ENCODE measurements at regions not wholly inside any gene's neighbourhood (a gene's known extent, or its start where the extent isn't known, plus 50 kb on each side); places are given as distances from the start of the nearest gene placed in this dataset.
A peak's percentile ranks its signal among the peaks of the same experiment; 100 is the strongest.

- Mint-ChIP-seq H3K4me1 (ENCODE audit: low read depth, unreplicated experiment) (peaks cover 39% of the 10 kb centered on the region), H3K9me3 (ENCODE audit: unreplicated experiment) (peaks cover 8% of the 10 kb centered on the region), H3K27ac (ENCODE audit: unreplicated experiment) (peak overlapping the region; percentile 73), H3K36me3 (ENCODE audit: unreplicated experiment) (no peaks in the 10 kb centered on the region), H3K4me3 (ENCODE audit: unreplicated experiment) (peak overlapping the region; percentile 4), H3K27me3 (ENCODE audit: unreplicated experiment) (peaks cover 5% of the 10 kb centered on the region)
- DNase-seq = no peak
- TF ChIP-seq CTCF (IDR thresholded peaks at IDR 0.05; ENCODE audit: partially characterized antibody, unreplicated experiment) = no peak
Observed at GRCh38 chr7:25854059-25854458, 297.9 kb upstream of the NFE2L3 start.

- peak; percentile 72 for DNase-seq
- Mint-ChIP-seq H3K4me3 (ENCODE audit: unreplicated experiment) (no peak overlapping the region), H3K4me1 (ENCODE audit: low read depth, unreplicated experiment) (peaks cover 39% of the 10 kb centered on the region), H3K36me3 (ENCODE audit: unreplicated experiment) (no peaks in the 10 kb centered on the region), H3K27me3 (ENCODE audit: unreplicated experiment) (peaks cover 6% of the 10 kb centered on the region), H3K9me3 (ENCODE audit: unreplicated experiment) (peaks cover 9% of the 10 kb centered on the region), H3K27ac (ENCODE audit: unreplicated experiment) (peak overlapping the region; percentile 93)
- peak; percentile 82 for TF ChIP-seq CTCF (IDR thresholded peaks at IDR 0.05; ENCODE audit: partially characterized antibody, unreplicated experiment)
Observed at GRCh38 chr7:25854608-25855497, 297.1 kb upstream of the NFE2L3 start.

GRCh38 chr7:25855854-25856782, 295.9 kb upstream of the NFE2L3 start:
- H3K27me3 Mint-ChIP-seq (ENCODE audit: unreplicated experiment) = peaks cover 6% of the 10 kb centered on the region
- TF ChIP-seq CTCF (IDR thresholded peaks at IDR 0.05; ENCODE audit: partially characterized antibody, unreplicated experiment) = no peak
- no peak for DNase-seq
- H3K4me3 Mint-ChIP-seq (ENCODE audit: unreplicated experiment) = no peak overlapping the region
- H3K36me3 Mint-ChIP-seq (ENCODE audit: unreplicated experiment) = no peaks in the 10 kb centered on the region
- H3K27ac Mint-ChIP-seq (ENCODE audit: unreplicated experiment) = no peak overlapping the region
- peaks cover 12% of the 10 kb centered on the region for H3K9me3 Mint-ChIP-seq (ENCODE audit: unreplicated experiment)
- peaks cover 47% of the 10 kb centered on the region for H3K4me1 Mint-ChIP-seq (ENCODE audit: low read depth, unreplicated experiment)

- no peak overlapping the region for H3K27ac Mint-ChIP-seq (ENCODE audit: unreplicated experiment)
- no peak overlapping the region for H3K4me3 Mint-ChIP-seq (ENCODE audit: unreplicated experiment)
- TF ChIP-seq CTCF (IDR thresholded peaks at IDR 0.05; ENCODE audit: partially characterized antibody, unreplicated experiment) = no peak
- DNase-seq = peak; percentile 24
- H3K27me3 Mint-ChIP-seq (ENCODE audit: unreplicated experiment) = peaks cover 9% of the 10 kb centered on the region
- peaks cover 45% of the 10 kb centered on the region for H3K4me1 Mint-ChIP-seq (ENCODE audit: low read depth, unreplicated experiment)
- no peaks in the 10 kb centered on the region for H3K36me3 Mint-ChIP-seq (ENCODE audit: unreplicated experiment)
- H3K9me3 Mint-ChIP-seq (ENCODE audit: unreplicated experiment) = peaks cover 14% of the 10 kb centered on the region
Observed at GRCh38 chr7:25857376-25858067, 294.5 kb upstream of the NFE2L3 start.

Data from glutamatergic neuron (in vitro differentiated cells).